ENCODE measurements at regions not wholly inside any gene's neighbourhood (a gene's known extent, or its start where the extent isn't known, plus 50 kb on each side); places are given as distances from the start of the nearest gene placed in this dataset.

DNA sequence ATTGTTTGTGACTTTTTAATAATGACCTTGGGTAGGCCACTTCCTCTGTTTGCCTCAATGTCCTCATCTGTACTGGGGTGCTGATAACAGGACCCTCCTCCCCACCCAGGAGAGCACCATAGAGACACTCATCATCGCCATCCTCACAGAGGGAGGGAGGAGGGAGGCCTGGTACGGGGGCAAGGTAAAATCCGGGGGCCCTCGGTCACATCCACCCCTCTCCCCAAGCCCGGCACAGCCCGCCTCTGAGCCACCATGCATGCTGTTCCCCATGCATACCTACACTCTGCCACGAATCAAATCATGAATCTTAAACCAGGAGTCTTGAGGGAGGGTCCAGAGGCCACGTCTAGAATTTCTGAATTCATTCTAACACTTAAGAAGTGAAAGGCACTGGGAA is 74.9 kb upstream of the IQSEC1 start:
- no peaks in the 10 kb centered on the region for H3K36me3 ChIP-seq (ENCODE audit: insufficient read depth)
- no peak overlapping the region for H3K27ac ChIP-seq (ENCODE audit: low read depth)
- DNase-seq (ENCODE audit: low spot score) (no peak), ATAC-seq (no peak)
- H3K9me2 ChIP-seq (ENCODE audit: insufficient read depth), result no peaks in the 10 kb centered on the region
- Mint-ChIP-seq H3K27me3 (ENCODE audit: insufficient read depth, low read depth, poor library complexity) (peaks cover 5% of the 10 kb centered on the region), H3K9me3 (no peaks in the 10 kb centered on the region; the same call in 2 of the 3 replicates), H3K36me3 (ENCODE audit: low read depth) (no peaks in the 10 kb centered on the region), H3K4me3 (no peak overlapping the region), H3K27ac (no peak overlapping the region), H3K4me1 (peaks cover 2% of the 10 kb centered on the region; the same call in 1 of the 3 replicates)
- no peak overlapping the region for H3K4me2 ChIP-seq
- no peaks in the 10 kb centered on the region for H3F3A ChIP-seq (replicated peaks; ENCODE audit: low read depth)
- H3K27me3 ChIP-seq (ENCODE audit: insufficient read depth), result no peaks in the 10 kb centered on the region
- H3K4me1 ChIP-seq (ENCODE audit: insufficient read depth), result no peaks in the 10 kb centered on the region; the same call in 1 of the 2 replicates
- no peak overlapping the region for H3K4me3 ChIP-seq
- no peak overlapping the region for H2AFZ ChIP-seq
- H3K79me2 ChIP-seq (replicated peaks; ENCODE audit: insufficient read depth), result no peaks in the 10 kb centered on the region
- no peaks in the 10 kb centered on the region for H4K20me1 ChIP-seq (replicated peaks; ENCODE audit: insufficient read depth)
- TF ChIP-seq EZH2 (IDR thresholded peaks at IDR 0.05; ENCODE audit: low read depth, unreplicated experiment) (no peak), NANOG (IDR thresholded peaks at IDR 0.05; ENCODE audit: borderline replicate concordance) (no peak), JUNB (IDR thresholded peaks at IDR 0.05; ENCODE audit: unreplicated experiment) (no peak), STAT1 (IDR thresholded peaks at IDR 0.05; ENCODE audit: unreplicated experiment) (no peak), ZNF331 (CRISPR knock-in tag; IDR thresholded peaks at IDR 0.05; ENCODE audit: low read depth) (no peak), EZH2phosphoT487 (IDR thresholded peaks at IDR 0.05; ENCODE audit: unreplicated experiment) (no peak), CREB1 (CRISPR knock-in tag; IDR thresholded peaks at IDR 0.05; ENCODE audit: low read depth) (no peak), ZNF114 (CRISPR knock-in tag; IDR thresholded peaks at IDR 0.05) (no peak), POLR2AphosphoS5 (IDR thresholded peaks at IDR 0.05; ENCODE audit: low read depth) (no peak)
- TF ChIP-seq, protein P1, sequence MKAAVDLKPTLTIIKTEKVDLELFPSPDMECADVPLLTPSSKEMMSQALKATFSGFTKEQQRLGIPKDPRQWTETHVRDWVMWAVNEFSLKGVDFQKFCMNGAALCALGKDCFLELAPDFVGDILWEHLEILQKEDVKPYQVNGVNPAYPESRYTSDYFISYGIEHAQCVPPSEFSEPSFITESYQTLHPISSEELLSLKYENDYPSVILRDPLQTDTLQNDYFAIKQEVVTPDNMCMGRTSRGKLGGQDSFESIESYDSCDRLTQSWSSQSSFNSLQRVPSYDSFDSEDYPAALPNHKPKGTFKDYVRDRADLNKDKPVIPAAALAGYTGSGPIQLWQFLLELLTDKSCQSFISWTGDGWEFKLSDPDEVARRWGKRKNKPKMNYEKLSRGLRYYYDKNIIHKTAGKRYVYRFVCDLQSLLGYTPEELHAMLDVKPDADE (IDR thresholded peaks at IDR 0.05), result no peak
- TF ChIP-seq, protein P2, sequence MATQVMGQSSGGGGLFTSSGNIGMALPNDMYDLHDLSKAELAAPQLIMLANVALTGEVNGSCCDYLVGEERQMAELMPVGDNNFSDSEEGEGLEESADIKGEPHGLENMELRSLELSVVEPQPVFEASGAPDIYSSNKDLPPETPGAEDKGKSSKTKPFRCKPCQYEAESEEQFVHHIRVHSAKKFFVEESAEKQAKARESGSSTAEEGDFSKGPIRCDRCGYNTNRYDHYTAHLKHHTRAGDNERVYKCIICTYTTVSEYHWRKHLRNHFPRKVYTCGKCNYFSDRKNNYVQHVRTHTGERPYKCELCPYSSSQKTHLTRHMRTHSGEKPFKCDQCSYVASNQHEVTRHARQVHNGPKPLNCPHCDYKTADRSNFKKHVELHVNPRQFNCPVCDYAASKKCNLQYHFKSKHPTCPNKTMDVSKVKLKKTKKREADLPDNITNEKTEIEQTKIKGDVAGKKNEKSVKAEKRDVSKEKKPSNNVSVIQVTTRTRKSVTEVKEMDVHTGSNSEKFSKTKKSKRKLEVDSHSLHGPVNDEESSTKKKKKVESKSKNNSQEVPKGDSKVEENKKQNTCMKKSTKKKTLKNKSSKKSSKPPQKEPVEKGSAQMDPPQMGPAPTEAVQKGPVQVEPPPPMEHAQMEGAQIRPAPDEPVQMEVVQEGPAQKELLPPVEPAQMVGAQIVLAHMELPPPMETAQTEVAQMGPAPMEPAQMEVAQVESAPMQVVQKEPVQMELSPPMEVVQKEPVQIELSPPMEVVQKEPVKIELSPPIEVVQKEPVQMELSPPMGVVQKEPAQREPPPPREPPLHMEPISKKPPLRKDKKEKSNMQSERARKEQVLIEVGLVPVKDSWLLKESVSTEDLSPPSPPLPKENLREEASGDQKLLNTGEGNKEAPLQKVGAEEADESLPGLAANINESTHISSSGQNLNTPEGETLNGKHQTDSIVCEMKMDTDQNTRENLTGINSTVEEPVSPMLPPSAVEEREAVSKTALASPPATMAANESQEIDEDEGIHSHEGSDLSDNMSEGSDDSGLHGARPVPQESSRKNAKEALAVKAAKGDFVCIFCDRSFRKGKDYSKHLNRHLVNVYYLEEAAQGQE (IDR thresholded peaks at IDR 0.05; ENCODE audit: unreplicated experiment), result no peak
- TF ChIP-seq, protein P3, sequence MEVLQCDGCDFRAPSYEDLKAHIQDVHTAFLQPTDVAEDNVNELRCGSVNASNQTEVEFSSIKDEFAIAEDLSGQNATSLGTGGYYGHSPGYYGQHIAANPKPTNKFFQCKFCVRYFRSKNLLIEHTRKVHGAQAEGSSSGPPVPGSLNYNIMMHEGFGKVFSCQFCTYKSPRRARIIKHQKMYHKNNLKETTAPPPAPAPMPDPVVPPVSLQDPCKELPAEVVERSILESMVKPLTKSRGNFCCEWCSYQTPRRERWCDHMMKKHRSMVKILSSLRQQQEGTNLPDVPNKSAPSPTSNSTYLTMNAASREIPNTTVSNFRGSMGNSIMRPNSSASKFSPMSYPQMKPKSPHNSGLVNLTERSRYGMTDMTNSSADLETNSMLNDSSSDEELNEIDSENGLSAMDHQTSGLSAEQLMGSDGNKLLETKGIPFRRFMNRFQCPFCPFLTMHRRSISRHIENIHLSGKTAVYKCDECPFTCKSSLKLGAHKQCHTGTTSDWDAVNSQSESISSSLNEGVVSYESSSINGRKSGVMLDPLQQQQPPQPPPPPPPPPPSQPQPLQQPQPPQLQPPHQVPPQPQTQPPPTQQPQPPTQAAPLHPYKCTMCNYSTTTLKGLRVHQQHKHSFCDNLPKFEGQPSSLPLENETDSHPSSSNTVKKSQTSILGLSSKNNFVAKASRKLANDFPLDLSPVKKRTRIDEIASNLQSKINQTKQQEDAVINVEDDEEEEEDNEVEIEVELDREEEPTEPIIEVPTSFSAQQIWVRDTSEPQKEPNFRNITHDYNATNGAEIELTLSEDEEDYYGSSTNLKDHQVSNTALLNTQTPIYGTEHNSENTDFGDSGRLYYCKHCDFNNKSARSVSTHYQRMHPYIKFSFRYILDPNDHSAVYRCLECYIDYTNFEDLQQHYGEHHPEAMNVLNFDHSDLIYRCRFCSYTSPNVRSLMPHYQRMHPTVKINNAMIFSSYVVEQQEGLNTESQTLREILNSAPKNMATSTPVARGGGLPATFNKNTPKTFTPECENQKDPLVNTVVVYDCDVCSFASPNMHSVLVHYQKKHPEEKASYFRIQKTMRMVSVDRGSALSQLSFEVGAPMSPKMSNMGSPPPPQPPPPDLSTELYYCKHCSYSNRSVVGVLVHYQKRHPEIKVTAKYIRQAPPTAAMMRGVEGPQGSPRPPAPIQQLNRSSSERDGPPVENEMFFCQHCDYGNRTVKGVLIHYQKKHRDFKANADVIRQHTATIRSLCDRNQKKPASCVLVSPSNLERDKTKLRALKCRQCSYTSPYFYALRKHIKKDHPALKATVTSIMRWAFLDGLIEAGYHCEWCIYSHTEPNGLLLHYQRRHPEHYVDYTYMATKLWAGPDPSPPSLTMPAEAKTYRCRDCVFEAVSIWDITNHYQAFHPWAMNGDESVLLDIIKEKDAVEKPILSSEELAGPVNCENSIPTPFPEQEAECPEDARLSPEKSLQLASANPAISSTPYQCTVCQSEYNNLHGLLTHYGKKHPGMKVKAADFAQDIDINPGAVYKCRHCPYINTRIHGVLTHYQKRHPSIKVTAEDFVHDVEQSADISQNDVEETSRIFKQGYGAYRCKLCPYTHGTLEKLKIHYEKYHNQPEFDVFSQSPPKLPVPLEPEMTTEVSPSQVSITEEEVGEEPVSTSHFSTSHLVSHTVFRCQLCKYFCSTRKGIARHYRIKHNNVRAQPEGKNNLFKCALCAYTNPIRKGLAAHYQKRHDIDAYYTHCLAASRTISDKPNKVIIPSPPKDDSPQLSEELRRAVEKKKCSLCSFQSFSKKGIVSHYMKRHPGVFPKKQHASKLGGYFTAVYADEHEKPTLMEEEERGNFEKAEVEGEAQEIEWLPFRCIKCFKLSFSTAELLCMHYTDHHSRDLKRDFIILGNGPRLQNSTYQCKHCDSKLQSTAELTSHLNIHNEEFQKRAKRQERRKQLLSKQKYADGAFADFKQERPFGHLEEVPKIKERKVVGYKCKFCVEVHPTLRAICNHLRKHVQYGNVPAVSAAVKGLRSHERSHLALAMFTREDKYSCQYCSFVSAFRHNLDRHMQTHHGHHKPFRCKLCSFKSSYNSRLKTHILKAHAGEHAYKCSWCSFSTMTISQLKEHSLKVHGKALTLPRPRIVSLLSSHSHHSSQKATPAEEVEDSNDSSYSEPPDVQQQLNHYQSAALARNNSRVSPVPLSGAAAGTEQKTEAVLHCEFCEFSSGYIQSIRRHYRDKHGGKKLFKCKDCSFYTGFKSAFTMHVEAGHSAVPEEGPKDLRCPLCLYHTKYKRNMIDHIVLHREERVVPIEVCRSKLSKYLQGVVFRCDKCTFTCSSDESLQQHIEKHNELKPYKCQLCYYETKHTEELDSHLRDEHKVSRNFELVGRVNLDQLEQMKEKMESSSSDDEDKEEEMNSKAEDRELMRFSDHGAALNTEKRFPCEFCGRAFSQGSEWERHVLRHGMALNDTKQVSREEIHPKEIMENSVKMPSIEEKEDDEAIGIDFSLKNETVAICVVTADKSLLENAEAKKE (CRISPR knock-in tag; IDR thresholded peaks at IDR 0.05), result no peak
- TF ChIP-seq, protein P4, sequence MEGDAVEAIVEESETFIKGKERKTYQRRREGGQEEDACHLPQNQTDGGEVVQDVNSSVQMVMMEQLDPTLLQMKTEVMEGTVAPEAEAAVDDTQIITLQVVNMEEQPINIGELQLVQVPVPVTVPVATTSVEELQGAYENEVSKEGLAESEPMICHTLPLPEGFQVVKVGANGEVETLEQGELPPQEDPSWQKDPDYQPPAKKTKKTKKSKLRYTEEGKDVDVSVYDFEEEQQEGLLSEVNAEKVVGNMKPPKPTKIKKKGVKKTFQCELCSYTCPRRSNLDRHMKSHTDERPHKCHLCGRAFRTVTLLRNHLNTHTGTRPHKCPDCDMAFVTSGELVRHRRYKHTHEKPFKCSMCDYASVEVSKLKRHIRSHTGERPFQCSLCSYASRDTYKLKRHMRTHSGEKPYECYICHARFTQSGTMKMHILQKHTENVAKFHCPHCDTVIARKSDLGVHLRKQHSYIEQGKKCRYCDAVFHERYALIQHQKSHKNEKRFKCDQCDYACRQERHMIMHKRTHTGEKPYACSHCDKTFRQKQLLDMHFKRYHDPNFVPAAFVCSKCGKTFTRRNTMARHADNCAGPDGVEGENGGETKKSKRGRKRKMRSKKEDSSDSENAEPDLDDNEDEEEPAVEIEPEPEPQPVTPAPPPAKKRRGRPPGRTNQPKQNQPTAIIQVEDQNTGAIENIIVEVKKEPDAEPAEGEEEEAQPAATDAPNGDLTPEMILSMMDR (conservative IDR thresholded peaks at IDR 0.05; ENCODE audit: low read depth in 2 of 2), result no peak
